HG03460 (cell line): ENCODE measurements at regions not wholly inside any gene's neighbourhood (a gene's known extent, or its start where the extent isn't known, plus 50 kb on each side); places are given as distances from the start of the nearest gene placed in this dataset.

ENCODE experiments used
- ATAC-seq: cut with Tn5 transposase; IDR thresholded peaks from one replicate; pipeline ENCODE4 v1.9.1; 2021; ENCODE audit not compliant: unreplicated experiment

- ATAC-seq = no peak
Observed at GRCh38 chr1:63115527-63115926, 206.8 kb upstream of the FOXD3 start.

- ATAC-seq = no peak
Observed at GRCh38 chr1:63116016-63116415, 206.4 kb upstream of the FOXD3 start.

- ATAC-seq = no peak
Observed at GRCh38 chr1:63119575-63120155, 202.7 kb upstream of the FOXD3 start.

- ATAC-seq = no peak
Observed at GRCh38 chr1:63122079-63122478, 200.3 kb upstream of the FOXD3 start.

GRCh38 chr1:63124666-63125191 is 197.6 kb upstream of the FOXD3 start:
- ATAC-seq = peak; percentile 59

- ATAC-seq = no peak
Observed at GRCh38 chr1:63126104-63126503, 196.3 kb upstream of the FOXD3 start.

GRCh38 chr1:63127376-63127775 is 195.0 kb upstream of the FOXD3 start:
- ATAC-seq = no peak

GRCh38 chr1:63128556-63128955 is 193.8 kb upstream of the FOXD3 start:
- ATAC-seq = no peak

- no peak for ATAC-seq
Observed at GRCh38 chr1:63129184-63129583, 193.2 kb upstream of the FOXD3 start.

- no peak for ATAC-seq
Observed at GRCh38 chr1:63129855-63130254, 192.5 kb upstream of the FOXD3 start.

GRCh38 chr1:63134501-63135173 is 187.7 kb upstream of the FOXD3 start:
- no peak for ATAC-seq

- no peak for ATAC-seq
Observed at GRCh38 chr1:63135174-63135512, 187.2 kb upstream of the FOXD3 start.

GRCh38 chr1:63135801-63136200 is 186.6 kb upstream of the FOXD3 start:
- no peak for ATAC-seq

- ATAC-seq = no peak
Observed at GRCh38 chr1:63142001-63142400, 180.4 kb upstream of the FOXD3 start.

GRCh38 chr1:63143482-63143881 is 178.9 kb upstream of the FOXD3 start:
- ATAC-seq = no peak

GRCh38 chr1:63147783-63148182 is 174.6 kb upstream of the FOXD3 start:
- ATAC-seq = no peak

GRCh38 chr1:63148825-63149645 is 173.3 kb upstream of the FOXD3 start:
- no peak for ATAC-seq

- ATAC-seq = no peak
Observed at GRCh38 chr1:63152572-63152971, 169.8 kb upstream of the FOXD3 start.

GRCh38 chr1:63155437-63155836 is 166.9 kb upstream of the FOXD3 start:
- ATAC-seq = no peak

GRCh38 chr1:63157085-63157484 is 165.3 kb upstream of the FOXD3 start:
- ATAC-seq = no peak

GRCh38 chr1:63169057-63169456 is 153.3 kb upstream of the FOXD3 start:
- no peak for ATAC-seq

- ATAC-seq = no peak
Observed at GRCh38 chr1:63173161-63173560, 149.2 kb upstream of the FOXD3 start.
